ENCODE measurements at regions not wholly inside any gene's neighbourhood (a gene's known extent, or its start where the extent isn't known, plus 50 kb on each side); places are given as distances from the start of the nearest gene placed in this dataset.

DNA sequence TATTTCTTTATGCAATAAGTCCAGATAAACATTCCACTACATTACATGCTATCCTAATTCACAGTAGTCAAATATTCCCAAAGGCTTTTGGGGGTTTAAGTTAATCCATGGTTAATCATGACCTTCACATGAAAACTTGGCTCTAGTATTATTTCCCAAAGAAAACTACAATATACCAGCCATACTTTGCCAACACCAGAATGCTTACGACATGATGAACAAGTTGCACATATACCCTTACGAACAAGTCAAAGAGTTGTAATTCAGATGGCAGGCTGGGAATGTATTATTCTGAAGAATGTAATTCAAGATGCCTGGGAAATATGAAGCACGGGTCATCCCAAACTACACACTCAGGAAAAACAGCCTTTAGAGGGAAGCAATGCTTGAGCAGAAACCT lies 499.6 kb downstream of the PPARGC1A start:
- Histone ChIP-seq H3K36me3 (ENCODE audit: insufficient read depth, low read depth, low read length) (no peaks in the 10 kb centered on the region), H3K4me1 (ENCODE audit: insufficient read depth, low read length) (no peaks in the 10 kb centered on the region)

DNA sequence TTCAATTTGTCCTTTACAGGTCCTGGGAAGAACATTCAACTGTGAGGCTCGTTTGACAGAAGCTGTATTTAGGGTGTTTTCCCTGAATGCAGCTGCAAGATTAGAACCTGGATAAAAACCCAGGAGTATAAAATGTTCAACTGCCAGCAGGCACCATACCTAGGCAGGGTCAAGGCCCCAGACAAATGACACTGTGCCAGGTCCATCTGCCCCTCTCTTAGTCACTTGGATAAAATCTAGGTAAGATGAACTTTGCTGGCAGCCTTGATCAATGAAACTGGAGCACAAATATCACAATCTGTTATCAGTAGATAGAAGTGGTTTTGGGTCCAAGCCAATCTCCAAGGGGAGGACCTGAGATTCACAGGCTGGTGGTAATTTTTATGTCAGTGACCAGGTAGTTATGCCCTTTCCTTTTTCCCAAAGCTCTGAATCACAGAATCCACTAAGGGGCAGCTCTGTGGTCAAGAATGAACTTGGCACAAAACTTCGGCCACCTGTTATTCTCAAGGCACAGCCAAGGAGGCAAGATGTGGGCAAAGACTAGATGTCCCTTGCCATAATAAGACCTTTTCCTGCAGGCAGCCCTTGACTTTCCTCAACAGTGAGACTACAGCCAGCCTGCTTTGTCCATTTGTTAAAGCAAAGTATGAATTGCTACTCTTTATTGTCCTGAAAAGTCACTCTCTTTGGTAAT lies 501.0 kb downstream of the PPARGC1A start:
- no peaks in the 10 kb centered on the region for H3K4me1 ChIP-seq (ENCODE audit: insufficient read depth, low read length)
- H3K27me3 ChIP-seq (ENCODE audit: insufficient read depth, low read length), result no peaks in the 10 kb centered on the region
- no peaks in the 10 kb centered on the region for H3K36me3 ChIP-seq (ENCODE audit: insufficient read depth, low read depth, low read length)
- no peak overlapping the region for H3K9ac ChIP-seq (ENCODE audit: low read depth, low read length)
- peaks cover under 1% of the 10 kb centered on the region; the same call in 1 of the 2 replicates for H3K9me3 ChIP-seq (ENCODE audit: insufficient read depth, low read depth, low read length)
- H3K4me3 ChIP-seq (ENCODE audit: low read length), result no peak overlapping the region
- no peak overlapping the region for H3K27ac ChIP-seq (ENCODE audit: low read length)

More for the DNA sequence above, 499.6 kb downstream of the PPARGC1A start:
- H3K9ac ChIP-seq (ENCODE audit: low read depth, low read length), result no peak overlapping the region
- no peaks in the 10 kb centered on the region for H3K27me3 ChIP-seq (ENCODE audit: insufficient read depth, low read length)
- no peak overlapping the region for H3K27ac ChIP-seq (ENCODE audit: low read length)
- peaks cover 3% of the 10 kb centered on the region; the same call in 1 of the 2 replicates for H3K9me3 ChIP-seq (ENCODE audit: insufficient read depth, low read depth, low read length)
- no peak overlapping the region for H3K4me3 ChIP-seq (ENCODE audit: low read length)

DNA sequence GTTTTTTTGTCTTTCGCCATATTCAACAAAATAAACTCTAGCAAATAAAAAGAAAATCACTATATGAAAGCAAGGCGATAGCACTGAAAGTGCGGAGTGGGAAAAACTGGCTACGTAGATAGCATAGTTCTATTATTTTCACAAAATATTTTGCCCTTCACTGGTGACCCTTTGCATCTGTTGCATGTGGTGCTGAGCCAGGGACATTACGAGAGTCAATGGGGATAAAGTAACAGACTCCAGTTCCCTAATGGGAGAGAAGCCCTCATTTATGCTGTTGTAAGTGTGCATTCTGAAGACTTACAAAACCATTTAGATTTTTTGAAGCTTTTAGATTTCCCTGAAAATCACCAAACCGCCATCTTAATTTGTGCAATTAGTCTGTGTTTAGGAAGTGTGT lies 501.6 kb downstream of the PPARGC1A start:
- no peak overlapping the region for H3K4me3 ChIP-seq (ENCODE audit: low read length)
- no peaks in the 10 kb centered on the region for H3K27me3 ChIP-seq (ENCODE audit: insufficient read depth, low read length)
- H3K9ac ChIP-seq (ENCODE audit: low read depth, low read length), result no peak overlapping the region
- no peaks in the 10 kb centered on the region for H3K4me1 ChIP-seq (ENCODE audit: insufficient read depth, low read length)
- H3K36me3 ChIP-seq (ENCODE audit: insufficient read depth, low read depth, low read length), result no peaks in the 10 kb centered on the region
- no peaks in the 10 kb centered on the region for H3K9me3 ChIP-seq (ENCODE audit: insufficient read depth, low read depth, low read length)
- no peak overlapping the region for H3K27ac ChIP-seq (ENCODE audit: low read length)

DNA sequence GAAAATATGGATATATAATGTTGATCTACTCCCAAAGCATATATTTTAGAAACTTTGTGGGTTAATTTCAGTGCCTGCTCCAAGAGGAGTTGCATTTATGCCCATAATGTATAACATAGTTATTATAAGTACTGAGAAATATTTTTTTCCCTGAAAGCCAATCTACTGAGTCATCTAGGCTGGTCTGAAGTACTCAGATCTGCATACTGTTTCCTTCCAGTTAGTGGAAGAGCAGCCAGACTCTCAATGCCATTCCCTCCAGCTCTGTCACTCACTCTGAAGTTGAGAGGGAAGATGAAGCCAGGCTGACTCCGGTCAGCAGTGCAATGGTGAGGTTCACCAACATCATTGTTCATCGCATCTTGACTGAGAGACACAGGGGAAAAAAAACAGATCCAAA lies 505.1 kb downstream of the PPARGC1A start:
- H3K4me3 ChIP-seq (ENCODE audit: low read length), result no peak overlapping the region
- H3K27me3 ChIP-seq (ENCODE audit: insufficient read depth, low read length), result no peaks in the 10 kb centered on the region

DNA sequence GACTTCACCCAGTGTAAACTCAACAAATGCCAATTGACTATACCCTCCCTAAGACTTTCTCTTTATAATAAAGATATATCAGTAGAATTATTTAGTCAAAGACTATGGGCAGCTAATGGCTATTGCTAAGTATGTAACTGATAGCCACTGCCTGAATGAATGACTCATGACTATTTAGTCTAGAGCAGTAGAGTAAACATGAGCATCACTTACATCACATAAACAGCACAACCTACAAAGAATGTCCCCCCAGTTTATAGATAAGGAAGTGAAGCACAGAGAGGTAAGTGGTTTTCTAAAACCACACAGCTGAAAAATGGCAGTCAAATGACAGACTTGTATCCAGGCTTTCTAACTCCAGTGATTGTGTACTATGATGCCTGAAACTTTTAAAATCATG lies 507.0 kb downstream of the PPARGC1A start:
- Histone ChIP-seq H3K4me3 (ENCODE audit: low read length) (no peak overlapping the region), H3K4me1 (ENCODE audit: insufficient read depth, low read length) (no peaks in the 10 kb centered on the region), H3K27me3 (ENCODE audit: insufficient read depth, low read length) (no peaks in the 10 kb centered on the region), H3K9ac (ENCODE audit: low read depth, low read length) (no peak overlapping the region), H3K9me3 (ENCODE audit: insufficient read depth, low read depth, low read length) (no peaks in the 10 kb centered on the region), H3K27ac (ENCODE audit: low read length) (no peak overlapping the region), H3K36me3 (ENCODE audit: insufficient read depth, low read depth, low read length) (no peaks in the 10 kb centered on the region)

More for the DNA sequence above, 505.1 kb downstream of the PPARGC1A start:
- H3K4me1 ChIP-seq (ENCODE audit: insufficient read depth, low read length), result no peaks in the 10 kb centered on the region
- H3K36me3 ChIP-seq (ENCODE audit: insufficient read depth, low read depth, low read length), result no peaks in the 10 kb centered on the region
- H3K9me3 ChIP-seq (ENCODE audit: insufficient read depth, low read depth, low read length), result no peaks in the 10 kb centered on the region
- H3K27ac ChIP-seq (ENCODE audit: low read length), result no peak overlapping the region
- H3K9ac ChIP-seq (ENCODE audit: low read depth, low read length), result no peak overlapping the region

DNA sequence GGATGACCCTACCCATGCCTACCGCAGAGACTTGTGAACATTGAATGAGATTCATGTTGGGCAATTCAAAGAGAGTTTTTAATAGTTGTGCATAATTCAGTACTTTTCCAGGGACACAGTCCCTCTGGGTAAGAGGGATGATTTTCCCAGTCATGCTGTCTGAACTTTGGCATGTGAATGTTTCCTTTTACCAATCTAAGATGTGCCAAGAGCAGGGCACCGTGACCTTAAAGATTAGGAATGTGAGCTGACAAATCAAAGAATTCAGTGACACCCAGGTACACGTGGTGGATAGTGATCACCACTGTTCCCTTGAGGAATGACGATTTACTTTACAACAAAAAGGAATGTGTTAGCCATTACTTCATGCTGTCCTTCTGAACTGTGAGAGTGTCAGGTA lies 515.6 kb downstream of the PPARGC1A start:
- no peaks in the 10 kb centered on the region for H3K27me3 ChIP-seq (ENCODE audit: insufficient read depth, low read length)
- no peak overlapping the region for H3K4me3 ChIP-seq (ENCODE audit: low read length)
- H3K4me1 ChIP-seq (ENCODE audit: insufficient read depth, low read length), result peaks cover 10% of the 10 kb centered on the region
- H3K9me3 ChIP-seq (ENCODE audit: insufficient read depth, low read depth, low read length), result no peaks in the 10 kb centered on the region
- H3K36me3 ChIP-seq (ENCODE audit: insufficient read depth, low read depth, low read length), result no peaks in the 10 kb centered on the region
- H3K9ac ChIP-seq (ENCODE audit: low read depth, low read length), result no peak overlapping the region
- no peak overlapping the region for H3K27ac ChIP-seq (ENCODE audit: low read length)

DNA sequence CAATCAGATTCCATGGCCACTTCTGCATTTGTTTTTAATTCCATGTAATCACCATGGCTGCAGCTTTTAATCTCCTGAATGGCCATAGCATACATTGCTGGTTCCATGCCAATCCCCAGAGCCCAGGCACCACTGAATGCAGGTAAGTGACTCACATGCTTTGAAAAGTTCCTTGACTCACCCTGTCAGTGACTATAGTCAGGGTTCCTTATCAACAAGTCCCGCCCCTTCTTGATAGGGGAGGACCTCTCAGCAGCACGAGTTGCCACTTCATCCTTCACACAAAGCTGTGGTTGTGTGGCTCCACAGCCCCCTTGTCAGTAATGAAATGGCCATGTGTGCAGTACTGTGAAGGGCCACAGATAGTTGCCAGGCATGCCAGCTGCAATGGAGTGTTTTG lies 516.6 kb downstream of the PPARGC1A start:
- Histone ChIP-seq H3K27me3 (ENCODE audit: insufficient read depth, low read length) (no peaks in the 10 kb centered on the region), H3K36me3 (ENCODE audit: insufficient read depth, low read depth, low read length) (no peaks in the 10 kb centered on the region), H3K4me3 (ENCODE audit: low read length) (no peak overlapping the region), H3K9me3 (ENCODE audit: insufficient read depth, low read depth, low read length) (no peaks in the 10 kb centered on the region), H3K27ac (ENCODE audit: low read length) (no peak overlapping the region), H3K4me1 (ENCODE audit: insufficient read depth, low read length) (peaks cover 13% of the 10 kb centered on the region), H3K9ac (ENCODE audit: low read depth, low read length) (no peak overlapping the region)

DNA sequence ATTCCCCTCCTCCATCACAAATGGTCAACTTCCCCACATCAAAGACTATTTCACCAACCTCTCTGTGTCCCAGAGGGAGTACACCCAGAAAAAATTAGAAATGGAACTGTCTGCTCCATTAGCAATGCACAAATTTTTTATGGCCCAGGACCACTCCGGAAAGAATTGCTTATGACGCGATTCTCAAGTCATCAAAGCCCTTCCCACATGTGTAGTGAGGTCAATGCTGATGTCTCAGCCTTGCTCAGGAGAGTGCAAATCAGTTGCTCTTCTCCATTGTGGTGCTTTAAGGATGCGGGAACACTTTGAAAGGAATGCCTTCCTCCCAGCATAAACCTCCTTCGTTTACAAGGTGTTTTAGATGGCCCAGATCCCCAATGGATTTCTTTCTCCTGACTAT lies 518.3 kb downstream of the PPARGC1A start:
- Histone ChIP-seq H3K4me1 (ENCODE audit: insufficient read depth, low read length) (peaks cover 13% of the 10 kb centered on the region), H3K4me3 (ENCODE audit: low read length) (no peak overlapping the region), H3K9me3 (ENCODE audit: insufficient read depth, low read depth, low read length) (no peaks in the 10 kb centered on the region), H3K27ac (ENCODE audit: low read length) (no peak overlapping the region), H3K27me3 (ENCODE audit: insufficient read depth, low read length) (no peaks in the 10 kb centered on the region), H3K9ac (ENCODE audit: low read depth, low read length) (no peak overlapping the region), H3K36me3 (ENCODE audit: insufficient read depth, low read depth, low read length) (no peaks in the 10 kb centered on the region)

DNA sequence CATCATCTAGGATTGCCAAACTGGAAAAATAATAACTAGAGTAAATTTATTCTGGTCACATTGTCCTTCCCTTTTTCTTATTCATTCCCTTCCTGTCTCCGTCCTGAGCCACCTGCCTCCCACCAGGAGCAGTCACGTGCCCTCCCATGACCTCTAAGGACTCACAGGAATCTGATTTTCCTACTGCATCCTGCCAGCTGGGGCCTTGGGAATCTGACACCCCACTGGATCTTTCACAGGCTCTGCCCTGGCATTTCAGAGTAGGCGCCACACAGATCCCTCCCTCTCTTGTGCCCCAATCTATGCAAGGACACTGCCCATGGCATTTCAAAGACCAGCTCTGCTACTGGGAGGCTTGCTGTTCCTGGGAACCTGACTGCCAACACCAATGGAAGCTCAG lies 520.5 kb downstream of the PPARGC1A start:
- Histone ChIP-seq H3K27me3 (ENCODE audit: insufficient read depth, low read length) (no peaks in the 10 kb centered on the region), H3K4me3 (ENCODE audit: low read length) (no peak overlapping the region), H3K9me3 (ENCODE audit: insufficient read depth, low read depth, low read length) (no peaks in the 10 kb centered on the region), H3K36me3 (ENCODE audit: insufficient read depth, low read depth, low read length) (no peaks in the 10 kb centered on the region), H3K27ac (ENCODE audit: low read length) (no peak overlapping the region), H3K4me1 (ENCODE audit: insufficient read depth, low read length) (peaks cover 12% of the 10 kb centered on the region), H3K9ac (ENCODE audit: low read depth, low read length) (no peak overlapping the region)

DNA sequence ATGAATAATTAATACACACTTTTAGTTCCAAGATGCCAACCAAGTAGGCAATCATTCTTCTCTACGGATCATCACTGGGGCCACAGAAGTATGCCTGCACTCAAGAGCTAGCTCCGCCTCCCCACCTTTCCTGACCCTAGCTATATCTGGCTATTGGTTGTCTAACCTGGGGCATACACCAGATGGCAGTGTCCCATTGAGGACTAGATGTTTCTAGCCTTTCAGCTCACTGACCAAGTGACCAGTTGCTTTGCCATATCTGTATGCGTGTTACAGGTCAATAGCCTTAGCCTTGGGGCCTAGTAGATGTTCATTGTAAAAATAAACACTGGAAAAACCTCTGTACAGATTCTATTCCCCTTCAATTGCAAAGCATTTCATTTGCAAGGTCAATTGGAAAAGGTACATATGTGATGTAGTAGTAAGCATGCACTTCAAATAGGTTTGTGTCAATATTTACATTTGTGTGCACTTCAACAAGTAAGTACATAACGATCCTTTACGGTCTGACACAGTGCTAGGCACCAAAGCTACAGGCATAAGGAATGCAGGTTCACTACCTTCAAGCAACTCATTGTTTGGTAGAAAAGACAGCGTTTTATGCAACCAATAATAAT lies 521.7 kb downstream of the PPARGC1A start:
- no peak overlapping the region for H3K4me3 ChIP-seq (ENCODE audit: low read length)
- no peak overlapping the region for H3K27ac ChIP-seq (ENCODE audit: low read length)
- H3K9ac ChIP-seq (ENCODE audit: low read depth, low read length), result no peak overlapping the region
- no peaks in the 10 kb centered on the region for H3K27me3 ChIP-seq (ENCODE audit: insufficient read depth, low read length)
- H3K36me3 ChIP-seq (ENCODE audit: insufficient read depth, low read depth, low read length), result no peaks in the 10 kb centered on the region
- peaks cover 6% of the 10 kb centered on the region; the same call in 1 of the 2 replicates for H3K4me1 ChIP-seq (ENCODE audit: insufficient read depth, low read length)
- no peaks in the 10 kb centered on the region for H3K9me3 ChIP-seq (ENCODE audit: insufficient read depth, low read depth, low read length)

DNA sequence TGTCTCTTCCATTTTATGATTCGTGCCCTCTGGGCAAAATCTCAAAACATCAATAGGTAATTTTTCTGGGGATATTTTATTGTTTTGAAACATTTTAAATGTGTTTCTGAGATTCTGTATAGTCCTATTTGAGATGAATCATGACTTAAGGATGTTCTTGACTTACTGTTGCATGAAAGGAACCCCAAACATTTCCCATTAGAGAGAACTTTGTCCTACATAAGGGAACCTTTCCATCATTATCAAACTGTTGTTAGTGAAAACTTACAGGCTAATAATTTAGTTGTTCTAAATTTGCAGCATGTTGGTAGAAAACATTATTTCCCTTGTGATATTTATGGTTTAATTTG lies 523.3 kb downstream of the PPARGC1A start:
- Histone ChIP-seq H3K36me3 (ENCODE audit: insufficient read depth, low read depth, low read length) (no peaks in the 10 kb centered on the region), H3K9me3 (ENCODE audit: insufficient read depth, low read depth, low read length) (no peaks in the 10 kb centered on the region), H3K4me3 (ENCODE audit: low read length) (no peak overlapping the region), H3K27ac (ENCODE audit: low read length) (no peak overlapping the region), H3K4me1 (ENCODE audit: insufficient read depth, low read length) (peaks cover 6% of the 10 kb centered on the region; the same call in 1 of the 2 replicates), H3K9ac (ENCODE audit: low read depth, low read length) (no peak overlapping the region), H3K27me3 (ENCODE audit: insufficient read depth, low read length) (no peaks in the 10 kb centered on the region)

DNA sequence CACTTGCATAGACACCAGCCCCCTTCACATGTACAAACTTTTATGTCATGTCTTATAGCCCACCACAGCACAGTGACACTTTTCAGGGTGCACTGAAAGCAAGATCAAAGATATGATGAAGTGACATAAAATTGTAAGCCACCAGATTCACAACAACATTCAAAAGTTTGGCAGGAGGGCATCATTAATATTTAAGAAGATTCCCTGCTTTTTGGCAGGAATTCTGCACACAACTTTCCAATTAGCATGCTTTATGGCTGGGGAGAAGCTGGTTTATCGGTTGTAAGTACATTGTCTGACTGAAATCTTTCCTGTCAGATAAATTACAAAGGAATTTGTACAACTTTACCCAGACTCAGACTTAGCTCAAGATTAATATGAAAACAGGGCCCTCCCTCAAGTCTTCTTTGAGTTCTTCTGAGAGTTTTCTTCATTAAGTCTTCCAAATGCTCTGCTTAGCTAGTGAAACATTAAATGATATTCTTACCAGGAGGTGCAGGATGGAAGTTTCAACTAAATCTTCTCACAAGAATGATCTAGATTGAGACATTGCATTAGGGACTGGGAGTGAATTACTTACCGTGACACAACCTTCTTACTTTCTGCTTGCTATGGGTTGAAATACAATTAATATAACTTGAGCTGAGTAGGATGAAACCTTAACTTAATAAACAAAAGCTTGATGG lies 523.8 kb downstream of the PPARGC1A start:
- H3K36me3 ChIP-seq (ENCODE audit: insufficient read depth, low read depth, low read length), result no peaks in the 10 kb centered on the region
- no peak overlapping the region for H3K27ac ChIP-seq (ENCODE audit: low read length)
- no peak overlapping the region for H3K9ac ChIP-seq (ENCODE audit: low read depth, low read length)
- H3K4me3 ChIP-seq (ENCODE audit: low read length), result no peak overlapping the region
- H3K9me3 ChIP-seq (ENCODE audit: insufficient read depth, low read depth, low read length), result no peaks in the 10 kb centered on the region
- peaks cover 6% of the 10 kb centered on the region; the same call in 1 of the 2 replicates for H3K4me1 ChIP-seq (ENCODE audit: insufficient read depth, low read length)
- no peaks in the 10 kb centered on the region for H3K27me3 ChIP-seq (ENCODE audit: insufficient read depth, low read length)
